H9 (cell line): ENCODE measurements at regions not wholly inside any gene's neighbourhood (a gene's known extent, or its start where the extent isn't known, plus 50 kb on each side); places are given as distances from the start of the nearest gene placed in this dataset.

Experiments
- DNase-seq: peaks from one replicate; pipeline ENCODE4 v3.0.0-alpha.2; 2017
- H2AFZ ChIP-seq: one replicate; pipeline ENCODE4 v1.6.1; 2013; ENCODE audit warnings: mild to moderate bottlenecking, low read length, control low read depth, moderate library complexity
- H2AK5ac ChIP-seq: 2 replicates; pipeline ENCODE4 v1.6.1; 2013; ENCODE audit warnings: low read length, control low read depth, mixed read lengths; ENCODE audit not compliant: insufficient read length
- H2BK120ac ChIP-seq: one replicate; pipeline ENCODE4 v1.6.1; 2013; ENCODE audit warnings: low read depth, mild to moderate bottlenecking, low read length, control low read depth, inconsistent platforms; ENCODE audit not compliant: poor library complexity, severe bottlenecking
- H2BK12ac ChIP-seq: 2 replicates; pipeline ENCODE4 v1.6.1; 2013; ENCODE audit warnings: low read length, control low read depth, mixed read lengths, low read depth; ENCODE audit not compliant: insufficient read length
- H2BK15ac ChIP-seq: 2 replicates; pipeline ENCODE4 v1.6.1; 2013; ENCODE audit warnings: low read depth, low read length, control low read depth
- H2BK20ac ChIP-seq: one replicate; pipeline ENCODE4 v1.6.1; 2013; ENCODE audit warnings: low read depth, mild to moderate bottlenecking, low read length, control low read depth, inconsistent platforms; ENCODE audit not compliant: poor library complexity, severe bottlenecking
- H2BK5ac ChIP-seq: 2 replicates; pipeline ENCODE4 v1.6.1; 2013; ENCODE audit warnings: low read length, control low read depth, mixed read lengths; ENCODE audit not compliant: insufficient read length
- H3K14ac ChIP-seq: 2 replicates; pipeline ENCODE4 v1.6.1; 2013; ENCODE audit warnings: low read length, control low read depth; ENCODE audit not compliant: insufficient read depth
- H3K18ac ChIP-seq: 2 replicates; pipeline ENCODE4 v1.6.1; 2013; ENCODE audit warnings: low read depth, mild to moderate bottlenecking, mixed read lengths, low read length, control low read depth; ENCODE audit not compliant: insufficient read length
- H3K23ac ChIP-seq: 2 replicates; pipeline ENCODE4 v1.6.1; 2013; ENCODE audit warnings: low read length, control low read depth, mixed read lengths, low read depth; ENCODE audit not compliant: insufficient read length
- H3K23me2 ChIP-seq: 2 replicates; pipeline ENCODE4 v1.6.1; 2013; ENCODE audit warnings: low read depth, mild to moderate bottlenecking, mixed read lengths, low read length, control low read depth; ENCODE audit not compliant: insufficient read length, poor library complexity, severe bottlenecking
- H3K27ac ChIP-seq: 2 replicates; pipeline ENCODE4 v1.5.1; 2013; ENCODE audit warnings: low read length, control low read depth, mixed read lengths, low read depth; ENCODE audit not compliant: insufficient read length
- H3K27me3 ChIP-seq: 2 replicates; pipeline ENCODE4 v1.6.1; 2013; ENCODE audit warnings: low read length, control low read depth, inconsistent platforms; ENCODE audit not compliant: insufficient read depth
- H3K4ac ChIP-seq: 2 replicates; pipeline ENCODE4 v1.6.1; 2013; ENCODE audit warnings: low read depth, mild to moderate bottlenecking, control low read depth, inconsistent platforms, low read length, moderate library complexity
- H3K4me1 ChIP-seq: 2 replicates; pipeline ENCODE4 v1.6.1; 2013; ENCODE audit warnings: low read length, control low read depth, inconsistent platforms; ENCODE audit not compliant: insufficient read depth
- H3K4me2 ChIP-seq: 2 replicates; pipeline ENCODE4 v1.6.1; 2013; ENCODE audit warnings: low read length, control low read depth, mixed read lengths; ENCODE audit not compliant: insufficient read length, insufficient read depth
- H3K56ac ChIP-seq: 2 replicates; pipeline ENCODE4 v1.6.1; 2013; ENCODE audit warnings: low read depth, mild to moderate bottlenecking, mixed read lengths, low read length, control low read depth; ENCODE audit not compliant: insufficient read length
- H3K79me1 ChIP-seq: 2 replicates; pipeline ENCODE4 v1.6.1; 2013; ENCODE audit warnings: low read depth, mild to moderate bottlenecking, moderate library complexity, low read length, control low read depth, inconsistent platforms; ENCODE audit not compliant: insufficient read depth, poor library complexity, severe bottlenecking
- H3K79me2 ChIP-seq: 2 replicates; pipeline ENCODE4 v1.6.1; 2013; ENCODE audit warnings: low read length, control low read depth, inconsistent platforms; ENCODE audit not compliant: insufficient read depth
- H3K9ac ChIP-seq: 2 replicates; pipeline ENCODE4 v1.6.1; 2013; ENCODE audit warnings: low read length, control low read depth, mixed read lengths; ENCODE audit not compliant: insufficient read length; ENCODE audit errors: extremely low read depth
- H3K9me3 ChIP-seq: one replicate; pipeline ENCODE4 v1.6.1; 2013; ENCODE audit warnings: low read depth, low read length, inconsistent platforms; ENCODE audit not compliant: control insufficient read depth
- H3T11ph ChIP-seq: one replicate; pipeline ENCODE4 v1.6.1; 2013; ENCODE audit warnings: mild to moderate bottlenecking, low read length, control low read depth, inconsistent platforms
- H4K20me1 ChIP-seq: one replicate; pipeline ENCODE4 v1.6.1; 2013; ENCODE audit not compliant: control insufficient read depth, insufficient read length, insufficient read depth
- H4K5ac ChIP-seq: 2 replicates; pipeline ENCODE4 v1.6.1; 2013; ENCODE audit warnings: low read depth, mild to moderate bottlenecking, mixed read lengths, low read length, control low read depth; ENCODE audit not compliant: insufficient read length
- H4K8ac ChIP-seq: replicated peaks from 2 replicates; pipeline ENCODE4 v1.6.1; 2013; ENCODE audit warnings: low read length, control low read depth, mixed read lengths, low read depth; ENCODE audit not compliant: insufficient read length
- H4K91ac ChIP-seq: 2 replicates; pipeline ENCODE4 v1.6.1; 2013; ENCODE audit warnings: low read depth, mild to moderate bottlenecking, moderate library complexity, mixed read lengths, low read length, control low read depth; ENCODE audit not compliant: insufficient read length
- H3K27ac Mint-ChIP-seq, 3 experiments: 2 replicates in 2 of 3; 3 replicates in 1 of 3; pipeline ENCODE4 v1.8.0; 2020 to 2021; ENCODE audit warnings: mixed read lengths in 3 of 3, mild to moderate bottlenecking in 1 of 3, moderate library complexity in 1 of 3
- H3K27me3 Mint-ChIP-seq: 2 replicates; pipeline ENCODE4 v1.8.0; 2021; ENCODE audit warnings: low read depth, mild to moderate bottlenecking, moderate library complexity, mixed read lengths
- H3K36me3 Mint-ChIP-seq, 3 experiments: 2 replicates in 2 of 3; 3 replicates in 1 of 3; pipeline ENCODE4 v1.8.0; 2020 to 2021; ENCODE audit warnings: low read depth in 3 of 3, mixed read lengths in 3 of 3; ENCODE audit not compliant: insufficient read depth in 1 of 3
- H3K4me1 Mint-ChIP-seq, 2 experiments: 2 replicates each; pipeline ENCODE4 v1.8.0; 2020; ENCODE audit warnings: mixed read lengths in 2 of 2
- H3K4me3 Mint-ChIP-seq, 2 experiments: 2 replicates in 1 of 2; 3 replicates in 1 of 2; pipeline ENCODE4 v1.8.0; 2020 to 2021; ENCODE audit warnings: mild to moderate bottlenecking in 2 of 2, mixed read lengths in 2 of 2, moderate library complexity in 1 of 2
- H3K9me3 Mint-ChIP-seq, 2 experiments: 2 replicates in 1 of 2; 3 replicates in 1 of 2; pipeline ENCODE4 v1.8.0; 2020; ENCODE audit warnings: mild to moderate bottlenecking in 2 of 2, mixed read lengths in 2 of 2, moderate library complexity in 1 of 2
- WGBS: extraction: QIAGEN DNeasy Blood & Tissue Kit; methylation state at CpG from one replicate; pipeline ENCODE4 v1.1.7; 2013; ENCODE audit warnings: missing lambda C conversion rate, low lambda C conversion rate, mixed read lengths; ENCODE audit not compliant: insufficient read length; ENCODE audit errors: extremely low coverage; 5-methylcytosine and 5-hydroxymethylcytosine counted together
- TF ChIP-seq, protein P1 (sequence below): fragments of 200-600 bp; sonication (generic); conservative IDR thresholded peaks from 3 replicates; pipeline ENCODE4 v1.8.0; 2021; ENCODE audit warnings: antibody characterized with exemption, mild to moderate bottlenecking

DNA sequence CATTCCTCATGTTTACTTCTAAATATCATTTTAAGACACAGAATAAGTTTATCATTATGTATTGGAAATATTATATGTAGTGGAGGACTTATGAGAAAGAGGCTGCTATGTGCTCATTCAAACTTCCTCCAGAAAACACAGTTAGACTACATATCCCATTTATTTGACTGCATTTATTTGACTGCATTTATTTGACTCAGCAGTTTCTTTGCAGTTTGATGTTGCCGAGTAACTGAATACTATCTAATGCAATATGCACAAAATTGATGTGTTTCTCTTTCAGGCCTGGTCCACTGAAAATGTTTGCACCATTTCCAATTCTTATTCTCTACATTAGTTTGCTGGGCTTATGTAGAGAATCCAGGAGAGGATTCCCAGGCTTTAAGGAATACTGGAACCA lies 89.9 kb upstream of the FBN2 start:
- H2AFZ ChIP-seq: no peak overlapping the region
- Mint-ChIP-seq H3K36me3 (no peaks in the 10 kb centered on the region), H3K27me3 (no peaks in the 10 kb centered on the region; the same call in 1 of the 2 replicates), H3K9me3 (no peaks in the 10 kb centered on the region), H3K4me3 (no peak overlapping the region), H3K4me1 (peaks cover 0 to 5% of the 10 kb centered on the region in 2 experiments; a peak in 2 of 4 replicates), H3K27ac (no peak overlapping the region)
- H3K4ac ChIP-seq: no peak overlapping the region
- H3K23ac ChIP-seq: no peak overlapping the region
- H3T11ph ChIP-seq: no peak overlapping the region
- DNase-seq: no peak
- H4K20me1 ChIP-seq: no peaks in the 10 kb centered on the region
- no peaks in the 10 kb centered on the region for H3K79me1 ChIP-seq
- H2BK5ac ChIP-seq: no peak overlapping the region
- H4K8ac ChIP-seq: no peak overlapping the region
- no peak overlapping the region for H3K27ac ChIP-seq
- H2BK15ac ChIP-seq: no peak overlapping the region
- no peaks in the 10 kb centered on the region for H3K23me2 ChIP-seq
- no peak overlapping the region for H3K18ac ChIP-seq
- no peak overlapping the region for H2BK120ac ChIP-seq
- no peak overlapping the region for H2AK5ac ChIP-seq
- H4K91ac ChIP-seq: no peak overlapping the region
- H2BK20ac ChIP-seq: no peak overlapping the region
- no peaks in the 10 kb centered on the region for H3K9me3 ChIP-seq
- TF ChIP-seq, protein P1, sequence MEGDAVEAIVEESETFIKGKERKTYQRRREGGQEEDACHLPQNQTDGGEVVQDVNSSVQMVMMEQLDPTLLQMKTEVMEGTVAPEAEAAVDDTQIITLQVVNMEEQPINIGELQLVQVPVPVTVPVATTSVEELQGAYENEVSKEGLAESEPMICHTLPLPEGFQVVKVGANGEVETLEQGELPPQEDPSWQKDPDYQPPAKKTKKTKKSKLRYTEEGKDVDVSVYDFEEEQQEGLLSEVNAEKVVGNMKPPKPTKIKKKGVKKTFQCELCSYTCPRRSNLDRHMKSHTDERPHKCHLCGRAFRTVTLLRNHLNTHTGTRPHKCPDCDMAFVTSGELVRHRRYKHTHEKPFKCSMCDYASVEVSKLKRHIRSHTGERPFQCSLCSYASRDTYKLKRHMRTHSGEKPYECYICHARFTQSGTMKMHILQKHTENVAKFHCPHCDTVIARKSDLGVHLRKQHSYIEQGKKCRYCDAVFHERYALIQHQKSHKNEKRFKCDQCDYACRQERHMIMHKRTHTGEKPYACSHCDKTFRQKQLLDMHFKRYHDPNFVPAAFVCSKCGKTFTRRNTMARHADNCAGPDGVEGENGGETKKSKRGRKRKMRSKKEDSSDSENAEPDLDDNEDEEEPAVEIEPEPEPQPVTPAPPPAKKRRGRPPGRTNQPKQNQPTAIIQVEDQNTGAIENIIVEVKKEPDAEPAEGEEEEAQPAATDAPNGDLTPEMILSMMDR: no peak
- no peak overlapping the region for H2BK12ac ChIP-seq
- H3K56ac ChIP-seq: no peak overlapping the region
- no peak overlapping the region for H3K14ac ChIP-seq
- no peak overlapping the region for H3K9ac ChIP-seq
- H3K79me2 ChIP-seq: no peaks in the 10 kb centered on the region
- H4K5ac ChIP-seq: no peak overlapping the region
- no peak overlapping the region for H3K4me2 ChIP-seq
- no CpG with 5 or more reads among the region's 1 CpG for WGBS
- no peaks in the 10 kb centered on the region for H3K27me3 ChIP-seq
- no peaks in the 10 kb centered on the region for H3K4me1 ChIP-seq
